HCT116 (cell line): ENCODE measurements at regions not wholly inside any gene's neighbourhood (a gene's known extent, or its start where the extent isn't known, plus 50 kb on each side); places are given as distances from the start of the nearest gene placed in this dataset.

Experiments used
- CEBPB ChIP-seq: IDR thresholded peaks from 2 replicates; pipeline ENCODE4 v1.6.1; 2012; ENCODE audit warnings: low read depth
- EGR1 ChIP-seq: IDR thresholded peaks from 2 replicates; pipeline ENCODE4 v1.6.1; 2012; ENCODE audit warnings: low read depth
- EZH2 ChIP-seq: fragments of 200-600 bp; sonication (generic); IDR thresholded peaks from 2 replicates; pipeline ENCODE4 v1.6.1; 2017; ENCODE audit warnings: antibody characterized with exemption, mixed run types
- EZH2phosphoT487 ChIP-seq: fragments of 200-600 bp; IDR thresholded peaks from 2 replicates; pipeline ENCODE4 v1.6.1; 2018; ENCODE audit warnings: antibody characterized with exemption, borderline replicate concordance
- FOSL1 ChIP-seq: IDR thresholded peaks from 2 replicates; pipeline ENCODE4 v1.6.1; 2012; ENCODE audit warnings: low read depth
- JUND ChIP-seq: IDR thresholded peaks from 2 replicates; pipeline ENCODE4 v1.6.1; 2012
- POLR2A ChIP-seq: IDR thresholded peaks from 2 replicates; pipeline ENCODE4 v1.7.0; 2011; ENCODE audit warnings: borderline replicate concordance; ENCODE audit not compliant: insufficient read depth, insufficient read length; ENCODE audit errors: extremely low read depth
- POLR2AphosphoS5 ChIP-seq: IDR thresholded peaks from 2 replicates; pipeline ENCODE4 v1.6.1; 2011; ENCODE audit warnings: mild to moderate bottlenecking, low read depth, low read length, moderate library complexity
- RAD21 ChIP-seq: IDR thresholded peaks from 2 replicates; pipeline ENCODE4 v1.6.1; 2012; ENCODE audit warnings: low read depth, mild to moderate bottlenecking
- TCF7L2 ChIP-seq: IDR thresholded peaks from 2 replicates; pipeline ENCODE4 v1.7.0; 2011; ENCODE audit warnings: borderline replicate concordance, inconsistent platforms; ENCODE audit not compliant: insufficient read depth, insufficient read length; ENCODE audit errors: extremely low read depth
- TF ChIP-seq, protein P1 (sequence below): IDR thresholded peaks from 2 replicates; pipeline ENCODE4 v1.6.1; 2012
- TF ChIP-seq, protein P2 (sequence below), 3 experiments: fragments of 200-600 bp in 1 of 3; sonication (generic) in 1 of 3; IDR thresholded peaks in 2 of 3; conservative IDR thresholded peaks in 1 of 3; 2 replicates each; pipeline ENCODE4 v1.5.1; 2012 to 2017; ENCODE audit warnings: low read depth in 2 of 3, low read length in 2 of 3, antibody characterized with exemption in 1 of 3, borderline replicate concordance in 1 of 3, control low read depth in 1 of 3, mild to moderate bottlenecking in 1 of 3, mixed read lengths in 1 of 3, mixed run types in 1 of 3, moderate library complexity in 1 of 3; ENCODE audit not compliant: insufficient read depth in 1 of 3
- TF ChIP-seq, protein P3 (sequence below): IDR thresholded peaks from 2 replicates; pipeline ENCODE4 v1.6.1; 2012; ENCODE audit warnings: low read depth

DNA sequence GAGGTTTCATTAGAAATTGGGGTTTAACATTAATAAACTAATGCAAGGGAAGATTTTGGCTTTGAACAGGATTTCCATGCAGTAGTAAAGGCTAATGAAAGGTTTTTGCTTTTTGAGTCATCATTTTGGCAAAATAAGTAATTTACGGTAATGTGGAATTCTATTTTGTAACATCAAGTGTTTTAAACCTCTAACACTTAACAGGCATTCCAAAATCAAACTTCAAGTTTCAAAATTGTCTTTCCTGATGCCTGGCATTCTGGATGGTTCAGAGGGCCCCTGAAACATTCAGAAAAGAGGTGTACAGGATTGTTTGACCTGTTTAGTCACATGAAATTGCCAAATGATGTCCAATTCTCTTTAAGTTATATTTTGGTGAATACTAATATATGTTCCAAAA is 90.4 kb upstream of the GNAZ start:
- TF ChIP-seq, protein P1, sequence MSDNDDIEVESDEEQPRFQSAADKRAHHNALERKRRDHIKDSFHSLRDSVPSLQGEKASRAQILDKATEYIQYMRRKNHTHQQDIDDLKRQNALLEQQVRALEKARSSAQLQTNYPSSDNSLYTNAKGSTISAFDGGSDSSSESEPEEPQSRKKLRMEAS, result no peak
- TF ChIP-seq TCF7L2 (no peak), CEBPB (no peak), POLR2A (no peak), JUND (no peak), RAD21 (no peak), EZH2 (no peak), POLR2AphosphoS5 (no peak), EZH2phosphoT487 (no peak), FOSL1 (no peak), EGR1 (no peak)
- TF ChIP-seq, protein P2, sequence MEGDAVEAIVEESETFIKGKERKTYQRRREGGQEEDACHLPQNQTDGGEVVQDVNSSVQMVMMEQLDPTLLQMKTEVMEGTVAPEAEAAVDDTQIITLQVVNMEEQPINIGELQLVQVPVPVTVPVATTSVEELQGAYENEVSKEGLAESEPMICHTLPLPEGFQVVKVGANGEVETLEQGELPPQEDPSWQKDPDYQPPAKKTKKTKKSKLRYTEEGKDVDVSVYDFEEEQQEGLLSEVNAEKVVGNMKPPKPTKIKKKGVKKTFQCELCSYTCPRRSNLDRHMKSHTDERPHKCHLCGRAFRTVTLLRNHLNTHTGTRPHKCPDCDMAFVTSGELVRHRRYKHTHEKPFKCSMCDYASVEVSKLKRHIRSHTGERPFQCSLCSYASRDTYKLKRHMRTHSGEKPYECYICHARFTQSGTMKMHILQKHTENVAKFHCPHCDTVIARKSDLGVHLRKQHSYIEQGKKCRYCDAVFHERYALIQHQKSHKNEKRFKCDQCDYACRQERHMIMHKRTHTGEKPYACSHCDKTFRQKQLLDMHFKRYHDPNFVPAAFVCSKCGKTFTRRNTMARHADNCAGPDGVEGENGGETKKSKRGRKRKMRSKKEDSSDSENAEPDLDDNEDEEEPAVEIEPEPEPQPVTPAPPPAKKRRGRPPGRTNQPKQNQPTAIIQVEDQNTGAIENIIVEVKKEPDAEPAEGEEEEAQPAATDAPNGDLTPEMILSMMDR (IDR thresholded peaks at IDR 0.05 in 2 of 3, conservative IDR thresholded peaks at IDR 0.05 in 1 of 3; ENCODE audit: borderline replicate concordance in 1 of 3, insufficient read depth in 1 of 3, low read depth in 2 of 3, low read length in 2 of 3), result no peak
- TF ChIP-seq, protein P3, sequence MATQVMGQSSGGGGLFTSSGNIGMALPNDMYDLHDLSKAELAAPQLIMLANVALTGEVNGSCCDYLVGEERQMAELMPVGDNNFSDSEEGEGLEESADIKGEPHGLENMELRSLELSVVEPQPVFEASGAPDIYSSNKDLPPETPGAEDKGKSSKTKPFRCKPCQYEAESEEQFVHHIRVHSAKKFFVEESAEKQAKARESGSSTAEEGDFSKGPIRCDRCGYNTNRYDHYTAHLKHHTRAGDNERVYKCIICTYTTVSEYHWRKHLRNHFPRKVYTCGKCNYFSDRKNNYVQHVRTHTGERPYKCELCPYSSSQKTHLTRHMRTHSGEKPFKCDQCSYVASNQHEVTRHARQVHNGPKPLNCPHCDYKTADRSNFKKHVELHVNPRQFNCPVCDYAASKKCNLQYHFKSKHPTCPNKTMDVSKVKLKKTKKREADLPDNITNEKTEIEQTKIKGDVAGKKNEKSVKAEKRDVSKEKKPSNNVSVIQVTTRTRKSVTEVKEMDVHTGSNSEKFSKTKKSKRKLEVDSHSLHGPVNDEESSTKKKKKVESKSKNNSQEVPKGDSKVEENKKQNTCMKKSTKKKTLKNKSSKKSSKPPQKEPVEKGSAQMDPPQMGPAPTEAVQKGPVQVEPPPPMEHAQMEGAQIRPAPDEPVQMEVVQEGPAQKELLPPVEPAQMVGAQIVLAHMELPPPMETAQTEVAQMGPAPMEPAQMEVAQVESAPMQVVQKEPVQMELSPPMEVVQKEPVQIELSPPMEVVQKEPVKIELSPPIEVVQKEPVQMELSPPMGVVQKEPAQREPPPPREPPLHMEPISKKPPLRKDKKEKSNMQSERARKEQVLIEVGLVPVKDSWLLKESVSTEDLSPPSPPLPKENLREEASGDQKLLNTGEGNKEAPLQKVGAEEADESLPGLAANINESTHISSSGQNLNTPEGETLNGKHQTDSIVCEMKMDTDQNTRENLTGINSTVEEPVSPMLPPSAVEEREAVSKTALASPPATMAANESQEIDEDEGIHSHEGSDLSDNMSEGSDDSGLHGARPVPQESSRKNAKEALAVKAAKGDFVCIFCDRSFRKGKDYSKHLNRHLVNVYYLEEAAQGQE, result no peak
